ENCODE measurements at regions not wholly inside any gene's neighbourhood (a gene's known extent, or its start where the extent isn't known, plus 50 kb on each side); places are given as distances from the start of the nearest gene placed in this dataset.

GRCh38 chr2:183488421-183488820, 364.2 kb downstream of the NUP35 start:
- TF ChIP-seq SUZ12 (IDR thresholded peaks at IDR 0.05) (no peak), CTBP1 (IDR thresholded peaks at IDR 0.05; ENCODE audit: borderline replicate concordance) (no peak), NFRKB (IDR thresholded peaks at IDR 0.05) (no peak), L3MBTL2 (conservative IDR thresholded peaks at IDR 0.05) (no peak), PKNOX1 (IDR thresholded peaks at IDR 0.05) (no peak), FOXK2 (IDR thresholded peaks at IDR 0.05) (no peak), FOXM1 (IDR thresholded peaks at IDR 0.05; ENCODE audit: borderline replicate concordance) (no peak), ZNF384 (IDR thresholded peaks at IDR 0.05) (no peak), ARNT (IDR thresholded peaks at IDR 0.05) (no peak), HDGF (IDR thresholded peaks at IDR 0.05; ENCODE audit: borderline replicate concordance) (no peak), LEF1 (IDR thresholded peaks at IDR 0.05; ENCODE audit: borderline replicate concordance) (no peak), FOXA1 (IDR thresholded peaks at IDR 0.05) (no peak), TARDBP (IDR thresholded peaks at IDR 0.05) (no peak), ELF4 (IDR thresholded peaks at IDR 0.05) (no peak), SP1 (IDR thresholded peaks at IDR 0.05) (no peak), BHLHE40 (IDR thresholded peaks at IDR 0.05; ENCODE audit: borderline replicate concordance) (no peak)
- no peak for DNase-seq (ENCODE audit: extremely low spot score)
- CTCF ChIA-PET, result no interaction called here
- POLR2A ChIA-PET, result no interaction called here

- DNase-seq (ENCODE audit: extremely low spot score), result no peak
- POLR2A ChIA-PET, result no interaction called here
- TF ChIP-seq CTBP1 (IDR thresholded peaks at IDR 0.05; ENCODE audit: borderline replicate concordance) (no peak), FOXA1 (IDR thresholded peaks at IDR 0.05) (no peak), ZNF384 (IDR thresholded peaks at IDR 0.05) (no peak)
- CTCF ChIA-PET, result no interaction called here
Measured at GRCh38 chr2:183490489-183490888, 366.2 kb downstream of the NUP35 start.

- DNase-seq (ENCODE audit: extremely low spot score), result no peak
- CTCF ChIA-PET, result no interaction called here
Measured at GRCh38 chr2:183490914-183491313, 366.7 kb downstream of the NUP35 start.

GRCh38 chr2:183493040-183493439, 368.8 kb downstream of the NUP35 start:
- DNase-seq (ENCODE audit: extremely low spot score), result no peak
- TF ChIP-seq FOXM1 (IDR thresholded peaks at IDR 0.05; ENCODE audit: borderline replicate concordance), result no peak
- TF ChIP-seq TARDBP (IDR thresholded peaks at IDR 0.05), result no peak
- TF ChIP-seq ZNF384 (IDR thresholded peaks at IDR 0.05), result no peak
- TF ChIP-seq ARNT (IDR thresholded peaks at IDR 0.05), result no peak
- TF ChIP-seq FOXK2 (IDR thresholded peaks at IDR 0.05), result no peak
- TF ChIP-seq L3MBTL2 (conservative IDR thresholded peaks at IDR 0.05), result no peak
- ChIA-PET CTCF (no interaction called here), POLR2A (no interaction called here)

More at GRCh38 chr2:183490914-183491313, 366.7 kb downstream of the NUP35 start:
- POLR2A ChIA-PET, result no interaction called here
- TF ChIP-seq ZNF384 (IDR thresholded peaks at IDR 0.05), result no peak
- TF ChIP-seq NFRKB (IDR thresholded peaks at IDR 0.05), result no peak
- TF ChIP-seq HDGF (IDR thresholded peaks at IDR 0.05; ENCODE audit: borderline replicate concordance), result no peak
- TF ChIP-seq ARNT (IDR thresholded peaks at IDR 0.05), result no peak
- no peak for TF ChIP-seq SUZ12 (IDR thresholded peaks at IDR 0.05)
- TF ChIP-seq BHLHE40 (IDR thresholded peaks at IDR 0.05; ENCODE audit: borderline replicate concordance), result no peak
- TF ChIP-seq TARDBP (IDR thresholded peaks at IDR 0.05), result no peak
- TF ChIP-seq SP1 (IDR thresholded peaks at IDR 0.05), result no peak
- TF ChIP-seq FOXM1 (IDR thresholded peaks at IDR 0.05; ENCODE audit: borderline replicate concordance), result no peak
- TF ChIP-seq FOXA1 (IDR thresholded peaks at IDR 0.05), result no peak
- TF ChIP-seq LEF1 (IDR thresholded peaks at IDR 0.05; ENCODE audit: borderline replicate concordance), result no peak
- TF ChIP-seq ELF4 (IDR thresholded peaks at IDR 0.05), result no peak
- no peak for TF ChIP-seq CTBP1 (IDR thresholded peaks at IDR 0.05; ENCODE audit: borderline replicate concordance)
- no peak for TF ChIP-seq L3MBTL2 (conservative IDR thresholded peaks at IDR 0.05)
- TF ChIP-seq FOXK2 (IDR thresholded peaks at IDR 0.05), result no peak
- TF ChIP-seq PKNOX1 (IDR thresholded peaks at IDR 0.05), result no peak

GRCh38 chr2:183495079-183495478, 370.8 kb downstream of the NUP35 start:
- ChIA-PET CTCF (interaction anchor here (0.7 kb wide), 1 partner anchor 246 kb away, joined by 3 read pairs; no protein-coding TSS in a partner anchor), POLR2A (no interaction called here)
- DNase-seq (ENCODE audit: extremely low spot score), result no peak
- TF ChIP-seq TARDBP (IDR thresholded peaks at IDR 0.05) (no peak), PKNOX1 (IDR thresholded peaks at IDR 0.05) (peak; percentile 61), LEF1 (IDR thresholded peaks at IDR 0.05; ENCODE audit: borderline replicate concordance) (no peak)

GRCh38 chr2:183495589-183496267, 371.5 kb downstream of the NUP35 start:
- no peak for TF ChIP-seq SUZ12 (IDR thresholded peaks at IDR 0.05)
- no peak for TF ChIP-seq SP1 (IDR thresholded peaks at IDR 0.05)
- no peak for TF ChIP-seq ZNF384 (IDR thresholded peaks at IDR 0.05)
- TF ChIP-seq FOXA1 (IDR thresholded peaks at IDR 0.05), result no peak
- no peak for TF ChIP-seq LEF1 (IDR thresholded peaks at IDR 0.05; ENCODE audit: borderline replicate concordance)
- no peak for TF ChIP-seq ELF4 (IDR thresholded peaks at IDR 0.05)
- TF ChIP-seq FOXM1 (IDR thresholded peaks at IDR 0.05; ENCODE audit: borderline replicate concordance), result no peak
- TF ChIP-seq NFRKB (IDR thresholded peaks at IDR 0.05), result no peak
- no peak for TF ChIP-seq BHLHE40 (IDR thresholded peaks at IDR 0.05; ENCODE audit: borderline replicate concordance)
- TF ChIP-seq HDGF (IDR thresholded peaks at IDR 0.05; ENCODE audit: borderline replicate concordance), result no peak
- TF ChIP-seq PKNOX1 (IDR thresholded peaks at IDR 0.05), result no peak
- TF ChIP-seq TARDBP (IDR thresholded peaks at IDR 0.05), result no peak
- no peak for TF ChIP-seq L3MBTL2 (conservative IDR thresholded peaks at IDR 0.05)
- no peak for TF ChIP-seq CTBP1 (IDR thresholded peaks at IDR 0.05; ENCODE audit: borderline replicate concordance)
- TF ChIP-seq FOXK2 (IDR thresholded peaks at IDR 0.05), result no peak
- TF ChIP-seq ARNT (IDR thresholded peaks at IDR 0.05), result no peak
- DNase-seq (ENCODE audit: extremely low spot score), result no peak
- CTCF ChIA-PET, result interaction anchor here (0.7 kb wide), 1 partner anchor 247 kb away, joined by 3 read pairs; no protein-coding TSS in a partner anchor
- POLR2A ChIA-PET, result no interaction called here
